ENCODE measurements at regions not wholly inside any gene's neighbourhood (a gene's known extent, or its start where the extent isn't known, plus 50 kb on each side); places are given as distances from the start of the nearest gene placed in this dataset.

- no peak for TF ChIP-seq CTCF (IDR thresholded peaks at IDR 0.05)
- no peak for TF ChIP-seq EP300 (IDR thresholded peaks at IDR 0.05; ENCODE audit: low read depth)
- no peak for TF ChIP-seq POLR2A (IDR thresholded peaks at IDR 0.05)
Measured at GRCh38 chr5:51679286-51679685, 296.0 kb downstream of the ISL1 start.
